ENCODE measurements at regions not wholly inside any gene's neighbourhood (a gene's known extent, or its start where the extent isn't known, plus 50 kb on each side); places are given as distances from the start of the nearest gene placed in this dataset.

- DNase-seq, result no peak
Measured at GRCh38 chr7:106165337-106165736, 53.2 kb upstream of the SYPL1 start.

GRCh38 chr7:106163257-106163656 is 51.1 kb upstream of the SYPL1 start:
- no peak for DNase-seq
